ENCODE measurements at regions not wholly inside any gene's neighbourhood (a gene's known extent, or its start where the extent isn't known, plus 50 kb on each side); places are given as distances from the start of the nearest gene placed in this dataset.

GRCh38 chr5:159550951-159551350 is 220.7 kb upstream of the IL12B start:
- TF ChIP-seq CTCF (IDR thresholded peaks at IDR 0.05; ENCODE audit: extremely low read depth in 1 of 2, insufficient read depth in 1 of 2, low read depth in 1 of 2, low read length in 2 of 2) (no peak), EZH2 (IDR thresholded peaks at IDR 0.05; ENCODE audit: borderline replicate concordance, low read depth, low read length, severe bottlenecking) (no peak), POLR2AphosphoS5 (IDR thresholded peaks at IDR 0.05; ENCODE audit: insufficient read depth, low read depth, low read length) (no peak), MAX (IDR thresholded peaks at IDR 0.05; ENCODE audit: insufficient read depth, insufficient read length) (no peak), FOS (IDR thresholded peaks at IDR 0.05; ENCODE audit: borderline replicate concordance, insufficient read depth, low read length) (no peak)
